Mammary epithelial cell (primary cell): ENCODE measurements at regions not wholly inside any gene's neighbourhood (a gene's known extent, or its start where the extent isn't known, plus 50 kb on each side); places are given as distances from the start of the nearest gene placed in this dataset.

Source experiments
- EZH2 ChIP-seq: IDR thresholded peaks from 2 replicates; pipeline ENCODE4 v1.6.1; 2012; ENCODE audit warnings: low read length, inconsistent platforms, borderline replicate concordance
- TF ChIP-seq, protein P1 (sequence below), 2 donors: IDR thresholded peaks in 1 of 2; conservative IDR thresholded peaks in 1 of 2; 2 replicates each; pipeline ENCODE4 v1.5.1; 2011 to 2012; ENCODE audit warnings: inconsistent platforms in 2 of 2, low read length in 2 of 2, mild to moderate bottlenecking in 2 of 2, control low read depth in 1 of 2, low read depth in 1 of 2; ENCODE audit not compliant: insufficient read depth in 1 of 2; ENCODE audit errors: extremely low read depth in 1 of 2

DNA sequence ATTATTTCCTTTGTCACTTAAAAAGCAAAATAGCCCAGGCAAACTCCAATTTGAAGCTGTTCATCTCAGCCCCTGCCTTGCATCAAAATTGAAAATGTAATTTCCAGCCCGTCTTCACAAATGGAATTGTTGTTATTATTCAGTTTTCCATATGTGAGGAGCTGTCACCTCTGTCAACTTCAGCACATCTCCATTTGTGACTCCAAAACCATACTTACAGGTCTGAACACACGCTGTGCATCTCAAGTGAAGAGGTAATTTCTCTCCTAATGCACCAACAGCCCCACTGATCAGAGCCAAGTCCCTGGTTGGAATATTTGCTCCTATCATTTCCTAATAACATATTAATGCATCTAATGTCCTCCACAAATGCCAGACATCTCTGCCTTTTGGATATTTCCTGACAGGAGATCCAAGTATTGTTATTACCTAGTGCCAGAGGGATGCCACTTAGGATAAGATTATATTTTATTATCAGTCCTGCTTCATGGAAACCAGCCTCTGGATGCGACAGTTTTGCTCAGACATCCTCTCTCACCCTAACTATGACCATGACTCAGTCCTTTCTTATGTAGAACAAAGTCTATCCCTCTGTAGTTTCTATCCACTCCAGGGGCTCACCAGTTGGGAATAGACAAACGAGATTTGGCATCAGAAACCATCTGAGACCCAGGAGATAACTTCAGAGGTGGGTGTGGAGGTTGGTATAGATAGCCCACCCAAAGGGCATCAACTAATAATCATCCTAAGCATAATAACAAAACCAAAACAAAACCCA is 379.8 kb downstream of the VPS13C start:
- TF ChIP-seq EZH2, result no peak
- TF ChIP-seq, protein P1, sequence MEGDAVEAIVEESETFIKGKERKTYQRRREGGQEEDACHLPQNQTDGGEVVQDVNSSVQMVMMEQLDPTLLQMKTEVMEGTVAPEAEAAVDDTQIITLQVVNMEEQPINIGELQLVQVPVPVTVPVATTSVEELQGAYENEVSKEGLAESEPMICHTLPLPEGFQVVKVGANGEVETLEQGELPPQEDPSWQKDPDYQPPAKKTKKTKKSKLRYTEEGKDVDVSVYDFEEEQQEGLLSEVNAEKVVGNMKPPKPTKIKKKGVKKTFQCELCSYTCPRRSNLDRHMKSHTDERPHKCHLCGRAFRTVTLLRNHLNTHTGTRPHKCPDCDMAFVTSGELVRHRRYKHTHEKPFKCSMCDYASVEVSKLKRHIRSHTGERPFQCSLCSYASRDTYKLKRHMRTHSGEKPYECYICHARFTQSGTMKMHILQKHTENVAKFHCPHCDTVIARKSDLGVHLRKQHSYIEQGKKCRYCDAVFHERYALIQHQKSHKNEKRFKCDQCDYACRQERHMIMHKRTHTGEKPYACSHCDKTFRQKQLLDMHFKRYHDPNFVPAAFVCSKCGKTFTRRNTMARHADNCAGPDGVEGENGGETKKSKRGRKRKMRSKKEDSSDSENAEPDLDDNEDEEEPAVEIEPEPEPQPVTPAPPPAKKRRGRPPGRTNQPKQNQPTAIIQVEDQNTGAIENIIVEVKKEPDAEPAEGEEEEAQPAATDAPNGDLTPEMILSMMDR (conservative IDR thresholded peaks at IDR 0.05 in 1 of 2, IDR thresholded peaks at IDR 0.05 in 1 of 2; ENCODE audit: extremely low read depth in 1 of 2, insufficient read depth in 1 of 2, low read depth in 1 of 2, low read length in 2 of 2), result no peak
